Stimulated activated CD8-positive, alpha-beta memory T cell treated with anti-CD3 and anti-CD28 coated beads, Interleukin-15, amount 100 ng/mL, for 48 hours (primary cell): ENCODE measurements at regions not wholly inside any gene's neighbourhood (a gene's known extent, or its start where the extent isn't known, plus 50 kb on each side); places are given as distances from the start of the nearest gene placed in this dataset.
A peak's percentile ranks its signal among the peaks of the same experiment; 100 is the strongest.
"Not testable (repeated sequence)": the region's sequence is repeated elsewhere in the genome, so short reads cannot be mapped to it uniquely, and the experiment has no call there.

Source experiments
- DNase-seq, 2 donors: peaks; one replicate each; pipeline ENCODE4 v3.0.0-alpha.2; 2020; ENCODE audit warnings: low read depth in 2 of 2

DNA sequence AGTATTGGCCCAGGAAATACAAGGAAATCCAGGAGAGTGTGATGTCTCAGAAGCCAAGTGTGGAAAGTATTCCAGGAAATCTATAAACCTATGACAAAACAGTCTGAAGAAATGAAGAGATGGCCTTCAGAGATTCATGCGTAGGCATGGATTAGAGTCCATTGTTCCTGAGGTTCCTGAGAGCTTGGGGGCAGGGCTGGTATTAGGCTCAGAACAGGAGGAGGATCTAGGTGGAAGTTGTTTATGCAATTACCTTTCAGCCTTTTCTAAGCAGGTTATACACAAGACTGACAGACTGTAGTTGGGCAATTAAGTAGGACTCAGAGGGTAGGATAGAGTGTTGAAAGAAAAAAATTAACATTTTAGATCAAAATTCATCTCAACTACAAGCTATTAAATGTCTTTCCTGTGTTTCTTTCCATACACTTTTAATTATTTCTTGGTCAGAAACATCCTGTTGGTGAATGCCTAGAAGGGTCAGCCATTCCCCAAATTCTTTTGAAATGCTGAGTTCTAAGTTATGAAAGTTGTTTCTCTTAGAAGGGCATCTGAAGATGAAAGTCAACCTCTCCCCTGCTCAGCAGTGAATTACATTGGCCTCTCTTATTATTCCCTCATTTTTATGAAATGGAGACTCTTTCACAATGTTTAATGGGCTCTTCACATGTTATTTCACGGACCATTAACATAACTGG is 201.2 kb upstream of the MYLIP start:
- DNase-seq: no peak

DNA sequence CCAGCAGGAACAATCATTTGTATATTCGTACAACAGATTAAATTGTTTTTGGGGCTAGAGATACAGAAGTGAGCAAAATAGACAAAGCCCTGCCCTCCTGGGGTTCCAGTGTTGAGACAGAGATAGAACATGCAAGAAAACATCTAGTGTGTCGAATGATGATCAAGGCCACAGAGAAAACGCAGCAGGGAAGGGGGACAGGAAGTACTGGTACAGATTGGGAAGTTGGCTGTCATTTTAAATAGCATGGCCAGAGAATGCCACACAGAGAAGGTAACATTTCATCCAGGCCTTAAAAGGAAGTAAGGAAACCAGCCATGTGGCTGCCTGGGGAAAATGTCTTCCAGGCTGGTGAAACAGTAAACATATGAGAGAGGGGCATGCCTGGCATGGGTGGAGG is 202.6 kb upstream of the MYLIP start:
- no peak for DNase-seq

DNA sequence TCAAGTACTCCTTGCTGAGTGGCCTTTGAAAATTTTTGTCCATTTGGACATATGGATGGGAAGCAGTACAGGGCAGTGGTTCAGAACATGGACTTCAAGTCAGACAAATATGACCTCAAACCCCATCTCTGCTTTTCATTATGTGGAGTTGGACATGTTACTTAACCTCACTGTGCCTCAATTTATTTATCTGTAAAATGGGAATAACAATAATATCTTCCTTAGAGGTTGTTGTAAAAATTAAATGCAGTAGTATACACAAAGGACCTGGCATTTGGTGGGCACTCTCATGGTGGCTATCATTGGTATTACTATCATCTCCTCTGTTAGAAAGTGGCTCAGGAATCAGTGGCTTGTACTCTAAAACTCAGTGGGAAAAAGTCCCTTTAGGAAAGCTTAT is 204.0 kb upstream of the MYLIP start:
- DNase-seq: no peak

DNA sequence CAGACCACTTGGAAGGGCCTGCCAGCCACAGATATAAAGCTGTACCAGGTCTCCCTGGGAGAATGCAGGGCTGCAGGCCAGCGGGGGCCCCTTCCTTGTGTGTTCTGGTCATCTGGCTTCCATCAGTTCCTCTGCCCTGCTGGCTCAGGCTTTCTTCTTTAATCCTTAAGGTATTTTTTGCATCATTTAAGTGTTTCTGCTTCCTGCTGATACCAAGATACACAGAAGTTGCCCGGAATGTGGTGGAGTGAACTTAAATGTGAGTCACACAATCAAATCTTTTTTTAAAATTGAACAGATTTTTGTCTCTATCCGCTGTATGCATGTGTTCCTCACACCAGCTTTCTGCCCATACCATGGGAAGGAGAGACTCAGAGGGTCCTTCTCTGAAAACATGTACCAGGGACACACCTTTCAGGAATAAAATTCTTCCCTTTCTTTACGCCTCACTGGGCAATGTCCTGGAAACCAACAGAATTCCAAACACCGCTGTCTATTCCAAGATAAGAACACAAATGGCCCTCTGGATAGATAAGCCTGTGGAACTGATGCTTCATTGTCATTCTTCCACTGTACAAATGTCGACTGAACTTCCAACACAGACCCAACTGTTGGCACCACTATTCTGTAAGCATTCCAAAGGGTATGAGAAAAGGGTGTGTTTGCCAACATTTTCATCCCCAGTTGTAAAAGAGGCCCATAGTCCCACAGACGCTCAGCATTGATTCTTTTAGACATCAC is 206.2 kb upstream of the MYLIP start:
- no peak for DNase-seq

DNA sequence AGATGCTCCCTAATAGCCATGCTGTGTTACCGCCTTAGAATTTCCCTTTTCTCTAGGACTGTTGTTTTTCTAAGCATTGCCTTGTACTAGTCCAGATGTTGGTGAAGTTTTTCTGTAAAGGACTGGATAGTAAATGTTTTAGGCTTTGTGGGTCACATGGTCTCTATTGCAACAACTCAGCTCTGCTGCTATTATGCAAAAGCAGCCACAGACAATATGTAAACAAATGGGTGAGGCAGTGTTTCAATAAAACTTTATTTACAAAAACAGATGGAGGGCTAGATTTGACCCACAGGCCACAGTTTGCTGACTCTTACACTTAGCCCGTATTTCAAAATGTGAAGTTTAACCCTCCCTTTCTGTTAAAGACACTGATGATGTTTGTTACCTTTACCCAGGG is 207.6 kb upstream of the MYLIP start:
- DNase-seq: no peak

DNA sequence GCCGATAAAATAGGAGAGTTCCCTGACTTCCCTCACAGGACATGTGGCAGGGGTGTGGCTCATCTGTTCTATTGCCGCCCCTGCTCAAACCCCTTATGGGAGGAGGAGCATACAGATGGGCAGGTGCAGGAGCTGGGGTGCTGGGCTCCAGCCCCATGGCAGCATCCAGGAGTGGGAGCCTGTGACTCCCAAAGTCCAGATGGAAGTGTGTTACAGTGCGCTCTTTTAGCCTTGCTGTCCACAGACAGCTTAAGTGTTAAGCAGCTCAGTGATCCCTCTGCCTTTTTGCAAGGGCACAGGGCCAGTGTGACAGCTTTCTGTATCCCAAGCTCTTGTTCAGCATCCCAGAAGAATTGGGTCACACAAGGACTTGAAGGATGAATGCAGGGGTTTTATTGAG is 212.3 kb upstream of the MYLIP start:
- DNase-seq: no peak

DNA sequence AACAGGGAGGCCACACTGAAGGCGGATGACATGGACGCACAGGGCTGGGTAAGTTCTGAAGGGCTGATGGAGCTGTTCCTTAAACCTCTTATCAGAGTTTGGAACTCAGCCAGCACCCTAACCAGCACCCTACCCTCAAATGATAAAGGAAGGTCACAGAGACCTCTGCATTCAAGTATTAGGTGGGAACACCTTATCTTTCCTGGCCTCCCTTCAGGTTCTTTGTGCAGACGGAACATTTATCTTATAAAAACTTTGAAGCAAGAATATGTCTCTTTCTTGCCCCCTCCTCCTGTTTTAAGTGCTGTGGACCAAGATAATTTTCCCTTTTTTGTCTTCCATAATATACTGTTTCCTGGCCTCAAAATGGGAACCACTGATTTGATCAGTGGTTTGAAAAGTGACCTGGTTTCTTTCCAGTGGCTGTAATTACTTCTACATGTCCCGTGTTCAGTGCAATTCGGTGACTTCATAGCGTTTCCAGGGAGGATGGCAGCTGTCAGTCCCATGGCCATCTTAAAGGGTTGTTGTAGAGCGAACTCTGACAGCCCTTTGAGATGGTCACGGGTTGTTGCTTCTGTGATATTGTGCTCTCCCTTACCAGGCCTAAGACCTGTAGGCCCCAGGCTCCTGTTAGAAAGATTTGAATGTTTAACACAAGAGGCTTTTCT is 213.2 kb upstream of the MYLIP start:
- DNase-seq: no peak

DNA sequence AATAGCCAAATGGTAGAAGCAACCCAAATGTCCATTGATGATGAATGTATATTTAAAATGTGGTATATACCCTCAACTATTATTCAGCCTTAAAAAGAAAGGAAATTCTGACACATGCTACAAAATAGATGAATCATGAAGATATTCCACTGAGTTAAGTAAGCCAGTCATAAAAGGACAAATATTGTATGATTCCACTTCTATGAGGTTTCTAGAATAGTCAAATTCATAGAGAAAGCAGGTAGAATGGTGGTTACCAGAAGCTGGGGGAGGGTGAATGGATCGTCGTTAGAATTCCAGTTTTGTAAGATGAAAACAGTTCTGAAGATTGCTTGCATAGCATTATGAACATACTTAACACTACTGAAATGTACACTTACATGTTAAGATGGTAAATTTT is 214.3 kb upstream of the MYLIP start:
- DNase-seq: peak in 1 of 2 donors; percentile 11

DNA sequence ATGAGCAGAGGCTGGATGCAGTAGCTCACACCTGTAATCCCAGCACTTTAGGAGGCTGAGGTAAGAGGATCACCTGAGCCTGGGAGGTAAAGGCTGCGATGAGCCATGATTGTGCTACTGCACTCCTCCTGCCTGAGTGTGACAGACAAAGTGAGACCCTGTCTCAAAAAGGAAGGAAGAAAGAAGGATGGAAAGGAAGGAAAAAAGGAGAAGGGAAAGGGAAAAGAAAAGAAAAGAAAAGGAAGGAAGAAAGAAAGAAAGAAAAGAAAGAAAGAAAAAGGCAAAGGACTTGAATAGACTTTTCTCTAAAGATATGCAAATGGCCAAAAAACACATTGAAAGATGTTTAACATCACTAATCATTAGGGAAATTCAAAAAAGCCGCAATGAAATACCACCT is 215.3 kb upstream of the MYLIP start:
- DNase-seq: no peak

DNA sequence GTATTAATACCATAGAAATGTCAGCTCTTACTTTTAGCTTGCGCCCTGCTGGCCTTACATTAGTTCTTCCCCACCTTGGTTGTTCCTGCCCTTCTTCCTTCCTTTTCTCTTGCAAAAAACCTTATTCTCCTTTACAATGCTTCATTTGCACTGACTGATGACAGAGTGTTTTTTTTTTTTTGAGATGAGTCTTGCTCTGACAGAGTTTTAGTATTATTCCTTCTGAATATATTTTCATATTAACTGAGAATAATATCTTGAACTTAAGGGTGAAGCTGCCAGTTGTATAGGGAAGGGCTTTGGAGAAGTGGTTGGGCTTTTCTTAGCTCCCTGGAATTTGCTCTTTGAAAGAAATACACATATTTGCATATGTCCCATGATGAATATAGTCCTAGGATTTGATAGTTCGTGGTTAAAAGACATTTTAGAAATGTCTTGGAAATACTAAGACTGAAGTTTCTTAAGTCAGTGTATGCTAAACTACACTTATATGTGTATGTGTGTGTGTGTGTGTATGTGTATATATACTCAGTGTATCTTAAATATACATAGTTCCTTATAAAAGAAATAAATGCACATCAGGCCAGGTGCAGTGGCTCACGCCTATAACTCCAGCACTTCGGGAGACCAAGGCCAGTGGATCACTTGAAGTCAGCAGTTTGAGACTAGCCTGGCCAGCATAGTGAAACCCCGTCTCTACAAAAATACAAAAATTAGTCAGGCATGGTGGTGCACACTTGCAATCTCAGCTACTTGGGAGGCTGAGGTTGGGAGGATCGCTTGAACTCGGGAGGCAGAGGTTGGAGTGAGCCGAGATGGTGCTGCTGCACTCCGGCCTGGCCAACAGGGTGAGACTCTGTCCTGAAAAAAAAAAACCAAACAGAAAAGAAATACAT is 216.1 kb upstream of the MYLIP start:
- no peak for DNase-seq

DNA sequence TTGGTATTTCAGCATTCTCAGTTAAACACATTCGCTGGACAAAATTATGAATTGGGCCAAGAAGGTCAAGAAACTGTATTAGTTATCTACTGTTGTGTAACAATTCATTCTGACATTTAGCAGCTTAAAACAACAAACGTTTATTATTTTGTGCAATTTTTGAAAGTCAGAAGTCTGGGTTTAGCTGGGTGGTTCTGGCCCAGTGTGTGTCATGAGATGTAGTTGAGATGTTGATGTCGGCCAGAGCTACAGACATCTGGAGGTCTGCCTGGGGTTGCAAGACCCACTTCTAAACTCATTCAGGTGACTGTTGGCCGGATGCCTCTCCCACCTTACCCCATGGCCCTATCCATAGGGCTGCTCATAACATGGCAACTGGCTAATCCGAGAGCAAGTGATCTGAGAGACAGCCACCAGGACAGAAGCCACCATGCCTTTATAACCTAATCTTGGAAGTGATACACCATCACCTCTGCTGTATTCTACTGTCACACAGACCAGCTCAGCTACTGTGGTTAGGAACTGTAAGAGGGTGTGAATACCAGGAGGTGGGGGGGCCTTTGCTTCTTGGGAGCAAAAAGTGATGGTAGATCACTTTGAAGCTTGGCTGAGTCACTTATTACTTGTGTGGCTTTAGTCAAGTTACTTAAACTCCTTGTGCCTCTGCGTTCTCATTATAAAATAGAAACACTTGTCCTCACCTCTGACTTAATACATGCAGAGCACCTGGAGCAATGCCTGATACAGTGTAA is 217.0 kb upstream of the MYLIP start:
- DNase-seq: peak; percentile 42

DNA sequence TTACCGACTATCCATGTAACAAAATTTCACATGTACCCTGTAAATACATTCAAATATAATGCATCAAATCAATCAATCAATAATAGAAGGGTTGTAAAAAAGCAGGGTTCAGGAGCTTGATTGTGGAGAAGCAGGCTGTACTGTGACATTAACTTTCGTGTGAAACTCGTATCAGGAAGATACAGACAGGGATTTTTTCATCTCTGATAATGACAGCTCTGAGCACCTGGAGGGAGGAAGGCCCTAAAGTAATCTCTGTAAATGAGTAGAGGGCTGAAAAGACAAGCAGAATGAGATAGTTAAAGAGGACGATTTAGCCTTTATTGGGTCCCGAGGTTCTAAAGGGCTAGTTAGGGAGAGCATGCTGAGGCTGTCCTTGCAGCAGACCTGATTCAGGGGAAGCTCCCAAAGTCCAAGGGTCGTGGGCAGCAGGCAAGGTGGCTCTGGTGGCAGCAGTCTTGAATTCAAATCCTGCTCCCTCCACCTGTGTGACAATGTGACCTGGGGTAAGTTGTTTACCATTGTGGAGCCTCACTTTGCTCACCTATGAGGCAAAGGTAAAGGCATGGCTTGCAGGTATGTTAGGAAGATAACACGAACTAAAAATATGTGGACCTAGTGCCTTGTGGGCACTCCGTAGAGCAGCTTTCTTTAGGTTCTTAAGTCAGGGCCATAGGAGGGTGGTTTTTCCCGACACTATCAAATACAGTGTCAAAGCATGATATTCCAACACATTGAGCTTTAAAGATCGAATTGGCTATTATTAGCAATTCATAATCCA is 219.4 kb upstream of the MYLIP start:
- no peak for DNase-seq

DNA sequence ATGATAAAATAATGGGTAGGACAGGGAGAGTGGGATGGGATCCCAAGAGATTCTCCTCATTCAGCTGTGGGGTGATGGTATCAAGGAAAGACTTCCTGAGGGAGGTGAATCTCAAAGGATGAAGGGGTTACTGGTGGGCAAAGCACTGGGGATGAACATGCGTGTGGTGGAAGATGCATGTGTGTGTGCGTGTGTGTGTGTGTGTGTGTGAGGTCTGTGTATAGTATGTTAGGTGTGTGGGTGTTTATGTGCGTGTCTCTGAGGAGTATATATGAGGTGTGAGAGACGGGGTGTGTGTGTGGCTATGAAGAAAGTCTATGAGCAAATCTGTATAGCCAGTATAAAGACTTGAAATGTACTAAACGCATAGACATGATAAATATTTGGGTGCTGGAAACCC is 220.0 kb upstream of the MYLIP start:
- DNase-seq: no peak

DNA sequence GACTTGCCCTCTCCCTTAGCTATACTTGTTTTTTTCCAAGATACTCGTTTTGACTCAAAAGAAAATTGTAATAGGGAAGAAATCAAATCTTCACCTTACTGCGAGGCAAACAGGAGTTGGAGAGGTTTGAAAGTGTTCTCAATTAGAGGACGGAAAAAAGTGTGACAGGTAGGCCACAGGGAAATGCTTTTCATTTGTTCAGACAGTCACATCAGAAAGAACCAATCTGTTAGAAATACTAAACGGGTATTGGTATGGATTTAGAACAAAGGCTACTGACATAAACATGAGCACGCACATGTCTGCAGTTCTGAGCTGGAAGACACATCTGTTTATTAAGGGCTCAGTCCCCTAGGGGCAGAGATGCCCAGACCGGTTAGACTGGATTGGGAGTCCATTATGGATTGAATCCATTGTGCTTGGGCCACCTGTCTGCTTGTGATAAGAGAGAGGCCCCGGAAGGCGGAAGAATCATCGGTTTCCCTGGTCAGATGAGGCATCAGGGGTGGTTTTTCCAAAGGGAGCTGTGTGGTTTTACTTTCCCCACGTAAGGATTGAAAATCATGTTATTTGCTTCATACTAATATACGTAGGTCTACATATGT is 220.9 kb upstream of the MYLIP start:
- DNase-seq: no peak

DNA sequence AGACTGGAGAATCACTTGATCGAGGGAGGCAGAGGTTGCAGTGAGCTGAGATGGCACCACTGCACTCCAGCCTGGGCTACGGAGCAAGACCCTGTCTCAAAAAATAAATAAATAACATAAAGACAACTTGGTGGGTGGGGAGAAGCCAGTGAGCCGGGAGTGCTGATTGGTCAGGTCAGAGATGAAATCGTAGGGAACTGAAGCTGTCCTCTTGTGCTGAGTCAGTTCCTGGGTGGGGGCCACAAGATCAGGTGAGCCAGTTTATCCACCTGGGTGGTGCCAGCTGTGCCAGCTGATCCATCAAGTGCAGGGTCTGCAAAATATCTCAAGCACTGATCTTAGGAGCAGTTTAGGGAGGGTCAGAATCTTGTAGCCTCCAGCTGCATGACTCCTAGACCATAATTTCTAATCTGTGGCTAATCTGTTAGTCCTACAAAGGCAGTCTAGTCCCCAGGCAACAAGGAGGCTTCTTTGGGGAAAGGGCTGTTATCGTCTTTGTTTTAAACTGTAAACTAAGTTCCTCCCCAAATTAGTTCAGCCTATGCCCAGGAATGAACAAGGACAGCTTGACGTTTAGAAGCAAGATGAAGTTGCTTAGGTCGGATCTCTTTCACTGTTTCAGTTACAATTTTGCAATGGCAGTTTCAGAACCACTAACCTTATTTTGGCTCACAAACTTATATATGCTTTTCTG is 221.5 kb upstream of the MYLIP start:
- DNase-seq: not testable (repeated sequence)

DNA sequence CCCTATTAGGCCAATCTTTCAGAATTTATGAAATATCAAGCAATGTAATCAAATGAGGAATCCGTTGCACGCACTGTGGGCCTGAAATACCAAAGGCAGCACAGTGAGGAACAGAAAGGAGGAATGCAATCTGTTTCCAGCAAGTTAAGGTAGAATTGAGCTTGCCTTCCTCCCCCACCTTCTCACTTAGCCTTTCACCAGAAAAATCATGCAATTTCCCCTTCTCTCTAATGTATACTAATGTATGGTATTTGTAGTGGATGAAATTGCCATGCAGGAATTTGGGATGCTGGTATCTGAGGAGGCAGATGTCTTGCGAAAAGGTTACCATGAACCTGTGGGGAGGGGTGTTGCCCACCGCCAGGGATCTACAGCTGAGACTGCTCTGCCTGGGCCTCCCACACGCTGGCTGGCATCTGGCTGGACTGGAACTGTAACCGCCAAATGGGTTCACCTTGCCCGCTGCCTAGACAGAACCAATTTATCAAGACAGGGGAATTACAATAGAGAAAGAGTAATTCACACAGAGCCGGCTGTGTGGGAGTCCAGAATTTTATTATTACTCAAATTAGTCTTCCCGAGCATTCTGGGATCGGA is 222.4 kb upstream of the MYLIP start:
- DNase-seq: no peak

DNA sequence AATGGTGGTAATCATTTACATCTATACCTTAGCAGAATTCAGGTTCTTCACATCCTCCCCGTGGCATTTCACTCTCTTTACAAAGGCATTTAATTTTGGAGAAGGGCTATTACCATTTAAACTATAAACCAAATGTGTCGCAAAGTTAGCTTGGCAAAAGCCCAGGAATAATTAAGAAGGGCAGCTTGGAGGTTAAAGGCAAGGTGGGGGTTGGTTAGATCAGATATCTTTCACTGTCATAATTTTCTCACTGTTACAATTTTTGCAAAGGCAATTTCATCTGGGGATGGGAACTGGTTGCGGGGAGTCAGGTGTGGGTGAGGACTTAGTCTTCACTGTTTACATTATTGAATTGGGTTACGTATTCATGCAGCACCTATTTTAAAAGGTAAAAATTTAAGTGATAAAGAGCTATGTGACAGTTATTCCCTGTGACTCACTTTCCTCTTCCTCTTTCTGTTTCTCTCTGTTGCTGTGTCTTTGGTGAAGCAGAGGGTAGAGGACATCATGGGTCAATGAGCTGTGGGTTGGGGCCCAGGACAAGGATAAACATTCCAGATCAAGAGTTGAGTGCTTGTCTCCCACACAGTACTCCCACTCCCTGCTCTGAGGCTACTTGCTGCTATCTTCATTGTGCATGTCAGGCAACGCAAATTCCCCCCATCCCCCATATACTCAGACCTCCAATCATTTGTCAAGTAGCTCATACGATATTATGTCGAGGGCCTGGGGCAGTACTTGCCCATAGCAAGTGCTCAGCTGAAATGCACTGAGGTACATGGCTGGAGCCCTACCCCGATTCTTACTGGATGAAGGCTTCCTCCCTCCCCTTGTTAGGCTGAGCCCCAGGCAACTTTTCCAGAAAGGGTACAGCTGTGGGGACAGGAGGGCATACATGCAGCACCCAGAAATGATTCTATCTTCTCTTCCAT is 223.1 kb upstream of the MYLIP start:
- no peak for DNase-seq
